Choroid plexus epithelial cell (primary cell): ENCODE measurements at regions not wholly inside any gene's neighbourhood (a gene's known extent, or its start where the extent isn't known, plus 50 kb on each side); places are given as distances from the start of the nearest gene placed in this dataset.
A peak's percentile ranks its signal among the peaks of the same experiment; 100 is the strongest.

Source experiments
- DNase-seq: peaks from one replicate; pipeline ENCODE4 v3.0.0-alpha.2; 2010; ENCODE audit warnings: low read depth
- H3K4me3 ChIP-seq: 2 replicates; pipeline ENCODE4 v1.5.1; 2011; ENCODE audit warnings: low read depth, mild to moderate bottlenecking, control low read depth, low read length, moderate library complexity
- CTCF ChIP-seq: conservative IDR thresholded peaks from 2 replicates; pipeline ENCODE4 v1.5.1; 2011; ENCODE audit warnings: low read depth, mild to moderate bottlenecking, control low read depth, inconsistent platforms, low read length, moderate library complexity

GRCh38 chr1:98278055-98278454 is 357.2 kb upstream of the DPYD start:
- no peak for DNase-seq
- no peak overlapping the region for H3K4me3 ChIP-seq
- TF ChIP-seq CTCF: no peak

- TF ChIP-seq CTCF: no peak
- peak; percentile 73 for DNase-seq
- no peak overlapping the region for H3K4me3 ChIP-seq
Measured at GRCh38 chr1:98277118-98277517, 356.3 kb upstream of the DPYD start.

- no peak for DNase-seq
- H3K4me3 ChIP-seq: no peak overlapping the region
- TF ChIP-seq CTCF: no peak
Measured at GRCh38 chr1:98276514-98276913, 355.7 kb upstream of the DPYD start.

GRCh38 chr1:98268316-98268715 is 347.5 kb upstream of the DPYD start:
- DNase-seq: no peak
- no peak overlapping the region for H3K4me3 ChIP-seq
- TF ChIP-seq CTCF: no peak

GRCh38 chr1:98267423-98267822 is 346.6 kb upstream of the DPYD start:
- TF ChIP-seq CTCF: no peak
- DNase-seq: no peak
- no peak overlapping the region for H3K4me3 ChIP-seq

- no peak overlapping the region for H3K4me3 ChIP-seq
- TF ChIP-seq CTCF: no peak
- no peak for DNase-seq
Measured at GRCh38 chr1:98264727-98265126, 343.9 kb upstream of the DPYD start.

GRCh38 chr1:98260839-98261238 is 340.0 kb upstream of the DPYD start:
- DNase-seq: no peak
- H3K4me3 ChIP-seq: no peak overlapping the region
- TF ChIP-seq CTCF: no peak
